BLaER1 treated with 17β-estradiol and CSF1 and Interleukin-3, amounts not matched to agents 10 nM and 100 nM (cell line): ENCODE measurements at regions not wholly inside any gene's neighbourhood (a gene's known extent, or its start where the extent isn't known, plus 50 kb on each side); places are given as distances from the start of the nearest gene placed in this dataset.

Source experiments
- H3K27ac ChIP-seq, 11 experiments: shearing (Covaris generic); formaldehyde crosslinking; 2 replicates each; pipeline ENCODE4 v1.8.1; 2022
- H3K27me3 ChIP-seq, 11 experiments: shearing (Covaris generic); formaldehyde crosslinking; 2 replicates each; pipeline ENCODE4 v1.8.1; 2022
- H3K36me3 ChIP-seq, 11 experiments: shearing (Covaris generic); formaldehyde crosslinking; 2 replicates each; pipeline ENCODE4 v1.8.1; 2022
- H3K4me1 ChIP-seq, 10 experiments: shearing (Covaris generic); formaldehyde crosslinking; 2 replicates each; pipeline ENCODE4 v1.8.1; 2022
- H3K4me2 ChIP-seq, 11 experiments: shearing (Covaris generic); formaldehyde crosslinking; 2 replicates each; pipeline ENCODE4 v1.8.1; 2022
- H3K4me3 ChIP-seq, 10 experiments: shearing (Covaris generic); formaldehyde crosslinking; 2 replicates each; pipeline ENCODE4 v1.8.1; 2022
- H3K9ac ChIP-seq, 11 experiments: shearing (Covaris generic); formaldehyde crosslinking; 2 replicates each; pipeline ENCODE4 v1.8.1; 2022
- H3K9me3 ChIP-seq, 11 experiments: shearing (Covaris generic); formaldehyde crosslinking; replicated peaks in 1 of 11; 2 replicates each; pipeline ENCODE4 v1.8.1; 2022
- H4K20me1 ChIP-seq, 11 experiments: shearing (Covaris generic); formaldehyde crosslinking; 2 replicates each; pipeline ENCODE4 v1.8.1; 2022
- Cebpa-rat ChIP-seq, 11 experiments: shearing (Covaris generic); IDR thresholded peaks; 2 replicates each; pipeline ENCODE4 v1.8.1; 2022

- H3K27ac ChIP-seq: no peak overlapping the region
- H3K9ac ChIP-seq: no peak overlapping the region
- peaks cover 0 to 4% (median 0%) of the 10 kb centered on the region in 11 experiments; a peak in 2 of 22 replicates for H3K9me3 ChIP-seq
- H3K27me3 ChIP-seq: peaks cover 2 to 10% (median 6%) of the 10 kb centered on the region in 11 experiments; a peak in 14 of 22 replicates
- TF ChIP-seq Cebpa-rat (IDR thresholded peaks at IDR 0.05): no peak
- H3K4me3 ChIP-seq: no peak overlapping the region
- peaks cover 0 to 30% (median 0%) of the 10 kb centered on the region in 11 experiments; a peak in 4 of 22 replicates for H4K20me1 ChIP-seq
- H3K4me1 ChIP-seq: no peaks in the 10 kb centered on the region; a peak in 1 of 20 replicates
- H3K4me2 ChIP-seq: no peak overlapping the region
- no peaks in the 10 kb centered on the region for H3K36me3 ChIP-seq
Observed at GRCh38 chr3:127140501-127141460, 52.1 kb upstream of the PRR23E start.

- Histone ChIP-seq H4K20me1 (peaks cover 0 to 16% (median 0%) of the 10 kb centered on the region in 11 experiments; a peak in 2 of 22 replicates), H3K4me3 (no peak overlapping the region), H3K27ac (no peak overlapping the region), H3K9ac (no peak overlapping the region), H3K27me3 (no peaks in the 10 kb centered on the region), H3K4me2 (no peak overlapping the region), H3K9me3 (peaks cover 0 to 4% (median 0%) of the 10 kb centered on the region in 11 experiments; a peak in 2 of 22 replicates), H3K4me1 (no peaks in the 10 kb centered on the region; a peak in 1 of 20 replicates), H3K36me3 (no peaks in the 10 kb centered on the region)
- TF ChIP-seq Cebpa-rat (IDR thresholded peaks at IDR 0.05): no peak
Observed at GRCh38 chr3:127141921-127142730, 50.8 kb upstream of the PRR23E start.
